Esophagus (tissue), 2 donors: ENCODE measurements at regions not wholly inside any gene's neighbourhood (a gene's known extent, or its start where the extent isn't known, plus 50 kb on each side); places are given as distances from the start of the nearest gene placed in this dataset.

Source experiments
- H3K27ac ChIP-seq, 2 donors: one replicate each; pipeline ENCODE4 v1.5.1; 2013; ENCODE audit warnings: low read depth in 2 of 2, mild to moderate bottlenecking in 2 of 2, inconsistent platforms in 1 of 2, low read length in 1 of 2, moderate library complexity in 1 of 2
- H3K27me3 ChIP-seq, 2 donors: one replicate each; pipeline ENCODE4 v1.6.1; 2013; ENCODE audit warnings: low read length in 2 of 2, control low read depth in 1 of 2, mild to moderate bottlenecking in 1 of 2; ENCODE audit not compliant: insufficient read depth in 2 of 2, control insufficient read depth in 1 of 2
- H3K36me3 ChIP-seq, 2 donors: one replicate each; pipeline ENCODE4 v1.6.1; 2013; ENCODE audit warnings: low read length in 1 of 2; ENCODE audit not compliant: control insufficient read depth in 2 of 2, insufficient read depth in 2 of 2
- H3K4me1 ChIP-seq, 2 donors: one replicate each; pipeline ENCODE4 v1.6.1; 2013; ENCODE audit warnings: low read length in 1 of 2; ENCODE audit not compliant: control insufficient read depth in 2 of 2, insufficient read depth in 2 of 2
- H3K4me3 ChIP-seq, 2 donors: one replicate each; pipeline ENCODE4 v1.5.1; 2013; ENCODE audit warnings: low read length in 2 of 2, mild to moderate bottlenecking in 2 of 2, low read depth in 1 of 2, moderate library complexity in 1 of 2
- H3K9me3 ChIP-seq, 2 donors: one replicate each; pipeline ENCODE4 v1.6.1; 2013; ENCODE audit warnings: mild to moderate bottlenecking in 2 of 2, low read depth in 1 of 2, low read length in 1 of 2, moderate library complexity in 1 of 2; ENCODE audit not compliant: control insufficient read depth in 2 of 2, insufficient read depth in 1 of 2
- WGBS, 2 donors: extraction: QIAGEN DNeasy Blood & Tissue Kit; methylation state at CpG; one replicate each; pipeline ENCODE4 v1.1.7; 2013; 5-methylcytosine and 5-hydroxymethylcytosine counted together
- donor health status: healthy with polysubstance abuse.
- donor health status: Bipolar disorder and iron deficiency.

DNA sequence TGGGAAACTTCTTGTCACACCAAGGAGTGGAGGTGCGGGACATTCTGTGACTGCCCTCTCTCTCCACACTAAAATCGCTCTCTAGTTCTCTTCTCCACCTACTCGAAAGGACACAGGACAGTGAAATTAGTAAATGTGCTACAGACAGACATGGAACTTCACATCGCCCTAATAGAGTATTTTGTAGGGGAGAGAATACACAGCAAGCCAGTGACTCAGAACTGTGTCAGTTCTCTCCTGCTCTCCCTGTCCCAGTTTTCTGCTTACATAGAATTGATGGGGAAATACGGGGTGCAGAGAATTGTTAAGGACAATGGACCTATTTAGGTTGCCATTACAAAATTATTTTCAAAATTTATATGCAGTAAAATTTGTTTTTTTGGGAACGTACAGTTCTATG is 159.6 kb upstream of the GADL1 start:
- Histone ChIP-seq H3K36me3 (no peaks in the 10 kb centered on the region), H3K4me3 (no peak overlapping the region), H3K27me3 (peaks cover 0 to 3% of the 10 kb centered on the region in 2 donors), H3K27ac (no peak overlapping the region), H3K9me3 (peaks cover 0 to 3% of the 10 kb centered on the region in 2 donors), H3K4me1 (no peaks in the 10 kb centered on the region)
- WGBS, 2 donors, result 87 to 89% methylated on average over 6 of the region's 6 CpGs

GRCh38 chr3:31055757-31056156 is 161.3 kb upstream of the GADL1 start:
- H3K4me1 ChIP-seq, result no peaks in the 10 kb centered on the region
- H3K27ac ChIP-seq, result no peak overlapping the region
- H3K4me3 ChIP-seq, result no peak overlapping the region
- 89 to 91% methylated on average over 2 of the region's 2 CpGs for WGBS, 2 donors
- H3K27me3 ChIP-seq, result peaks cover 0 to 3% of the 10 kb centered on the region in 2 donors
- H3K36me3 ChIP-seq, result no peaks in the 10 kb centered on the region
- H3K9me3 ChIP-seq, result peaks cover 0 to 3% of the 10 kb centered on the region in 2 donors

- Histone ChIP-seq H3K4me3 (no peak overlapping the region), H3K27ac (no peak overlapping the region), H3K36me3 (no peaks in the 10 kb centered on the region), H3K9me3 (peaks cover 0 to 3% of the 10 kb centered on the region in 2 donors), H3K4me1 (no peaks in the 10 kb centered on the region), H3K27me3 (peaks cover 0 to 3% of the 10 kb centered on the region in 2 donors)
- WGBS, 2 donors, result 70 to 76% methylated on average over 3 of the region's 3 CpGs
Observed at GRCh38 chr3:31057891-31058290, 163.4 kb upstream of the GADL1 start.

GRCh38 chr3:31064021-31064420 is 169.6 kb upstream of the GADL1 start:
- H3K27ac ChIP-seq, result no peak overlapping the region
- no peaks in the 10 kb centered on the region for H3K4me1 ChIP-seq
- H3K36me3 ChIP-seq, result no peaks in the 10 kb centered on the region
- H3K9me3 ChIP-seq, result no peaks in the 10 kb centered on the region
- H3K27me3 ChIP-seq, result no peaks in the 10 kb centered on the region
- no peak overlapping the region for H3K4me3 ChIP-seq

- H3K36me3 ChIP-seq, result no peaks in the 10 kb centered on the region
- no peaks in the 10 kb centered on the region for H3K4me1 ChIP-seq
- 57 to 77% methylated on average over 1 of the region's 1 CpG for WGBS, 2 donors
- H3K4me3 ChIP-seq, result no peak overlapping the region
- no peak overlapping the region for H3K27ac ChIP-seq
- H3K9me3 ChIP-seq, result no peaks in the 10 kb centered on the region
- H3K27me3 ChIP-seq, result no peaks in the 10 kb centered on the region
Observed at GRCh38 chr3:31065765-31066164, 171.3 kb upstream of the GADL1 start.

- H3K27ac ChIP-seq, result no peak overlapping the region
- no peaks in the 10 kb centered on the region for H3K36me3 ChIP-seq
- WGBS, 2 donors, result 34 to 44% methylated on average over 5 of the region's 5 CpGs
- H3K9me3 ChIP-seq, result no peaks in the 10 kb centered on the region
- no peaks in the 10 kb centered on the region for H3K27me3 ChIP-seq
- no peak overlapping the region for H3K4me3 ChIP-seq
- no peaks in the 10 kb centered on the region for H3K4me1 ChIP-seq
Observed at GRCh38 chr3:31067004-31067403, 172.5 kb upstream of the GADL1 start.

DNA sequence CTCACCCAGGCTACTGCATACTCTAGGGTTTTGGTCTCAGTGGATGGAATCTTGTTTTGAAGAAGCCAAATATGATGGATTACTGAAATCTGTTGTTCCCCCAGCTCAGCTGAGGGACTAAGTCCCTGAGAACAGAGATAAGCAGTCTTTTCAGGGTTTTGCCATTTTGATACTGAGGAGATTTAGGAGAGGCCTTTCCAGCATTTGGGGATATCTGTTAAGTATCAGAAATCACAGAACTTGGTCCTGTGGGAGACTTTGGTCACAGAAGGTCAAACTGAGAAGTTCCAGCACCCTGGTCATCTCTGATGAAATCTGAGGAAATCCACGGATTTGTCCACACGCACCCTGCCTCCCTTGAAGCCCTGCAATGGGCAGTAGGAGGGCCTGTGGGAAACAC is 181.0 kb upstream of the GADL1 start:
- H3K27ac ChIP-seq, result no peak overlapping the region
- no peak overlapping the region for H3K4me3 ChIP-seq
- H3K36me3 ChIP-seq, result no peaks in the 10 kb centered on the region
- no peaks in the 10 kb centered on the region for H3K27me3 ChIP-seq
- H3K9me3 ChIP-seq, result no peaks in the 10 kb centered on the region
- no peaks in the 10 kb centered on the region for H3K4me1 ChIP-seq
- 97 to 100% methylated on average over 2 of the region's 2 CpGs for WGBS, 2 donors

GRCh38 chr3:31075876-31076275 is 181.4 kb upstream of the GADL1 start:
- Histone ChIP-seq H3K27ac (no peak overlapping the region), H3K4me1 (no peaks in the 10 kb centered on the region), H3K9me3 (no peaks in the 10 kb centered on the region), H3K4me3 (no peak overlapping the region), H3K27me3 (no peaks in the 10 kb centered on the region), H3K36me3 (no peaks in the 10 kb centered on the region)
- WGBS, 2 donors, result 82 to 88% methylated on average over 6 of the region's 6 CpGs

DNA sequence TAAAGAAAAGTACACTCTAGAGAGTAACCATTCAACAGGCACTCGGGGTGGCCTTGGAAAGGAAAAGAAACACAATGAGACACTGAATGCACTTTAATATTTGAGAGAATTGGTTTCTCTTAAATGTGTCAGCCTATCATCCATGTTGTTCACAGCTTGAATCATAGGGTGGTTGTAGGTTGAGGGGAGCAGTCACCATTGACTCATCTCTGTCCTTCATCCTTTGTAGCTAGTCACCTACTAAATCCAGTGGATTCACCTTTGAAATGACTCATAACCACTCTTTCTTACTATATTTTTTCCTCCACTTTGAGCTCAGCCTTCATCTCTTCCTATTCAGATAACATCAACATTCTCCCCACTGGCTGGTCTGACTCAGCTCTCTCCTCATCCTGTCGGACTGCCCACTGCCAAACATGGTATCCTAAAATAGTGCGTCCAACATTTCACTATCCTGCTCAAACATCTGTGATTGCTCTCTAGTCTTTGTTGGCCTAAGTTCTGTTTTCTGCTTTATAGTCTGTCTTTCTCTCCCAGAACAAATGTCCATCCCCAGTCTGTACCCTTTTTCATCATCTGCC is 182.7 kb upstream of the GADL1 start:
- Histone ChIP-seq H3K4me3 (no peak overlapping the region), H3K27ac (no peak overlapping the region), H3K27me3 (no peaks in the 10 kb centered on the region), H3K9me3 (no peaks in the 10 kb centered on the region), H3K36me3 (no peaks in the 10 kb centered on the region), H3K4me1 (no peaks in the 10 kb centered on the region)
- WGBS, 2 donors, result 32 to 38% methylated on average over 3 of the region's 3 CpGs

- no peak overlapping the region for H3K4me3 ChIP-seq
- no peaks in the 10 kb centered on the region for H3K9me3 ChIP-seq
- 91 to 94% methylated on average over 1 of the region's 1 CpG for WGBS, 2 donors
- no peaks in the 10 kb centered on the region for H3K27me3 ChIP-seq
- no peaks in the 10 kb centered on the region for H3K36me3 ChIP-seq
- H3K4me1 ChIP-seq, result no peaks in the 10 kb centered on the region
- H3K27ac ChIP-seq, result no peak overlapping the region
Observed at GRCh38 chr3:31077826-31078225, 183.4 kb upstream of the GADL1 start.
